Activated CD8-positive, alpha-beta T cell treated with anti-CD3 and anti-CD28 coated beads for 36 hours (primary cell): ENCODE measurements at regions not wholly inside any gene's neighbourhood (a gene's known extent, or its start where the extent isn't known, plus 50 kb on each side); places are given as distances from the start of the nearest gene placed in this dataset.

Experiments used
- ATAC-seq: fragments of 200-7000 bp; cut with Tn5 transposase; one replicate; pipeline ENCODE4 v1.10.0; 2021; ENCODE audit warnings: mild to moderate bottlenecking, moderate library complexity
- CTCF ChIA-PET: fragments of 350-600 bp; sonication (Branson Sonifier 250); formaldehyde crosslinking; loops from one replicate; lab custom pipeline; 2021; ENCODE audit warnings: antibody characterized with exemption; lab: Charles Lee
- POLR2A ChIA-PET: fragments of 350-600 bp; sonication (Branson Sonifier 250); formaldehyde crosslinking; loops from one replicate; lab custom pipeline; 2021; ENCODE audit warnings: antibody characterized with exemption; lab: Charles Lee
- DNase-seq: peaks from one replicate; pipeline ENCODE4 v3.0.0-alpha.2; 2020
- H3K27ac Mint-ChIP-seq: one replicate; pipeline ENCODE4 v1.8.0; 2021; ENCODE audit warnings: mild to moderate bottlenecking, mixed read lengths
- H3K27me3 Mint-ChIP-seq: one replicate; pipeline ENCODE4 v1.8.0; 2021; ENCODE audit warnings: mixed read lengths
- H3K36me3 Mint-ChIP-seq: one replicate; pipeline ENCODE4 v1.8.0; 2021; ENCODE audit warnings: low read depth, mixed read lengths
- H3K4me1 Mint-ChIP-seq: one replicate; pipeline ENCODE4 v1.8.0; 2021; ENCODE audit warnings: low read depth, mixed read lengths
- H3K4me3 Mint-ChIP-seq: one replicate; pipeline ENCODE4 v1.8.0; 2021; ENCODE audit warnings: mild to moderate bottlenecking, moderate library complexity, mixed read lengths
- H3K9me3 Mint-ChIP-seq: one replicate; pipeline ENCODE4 v1.8.0; 2021; ENCODE audit warnings: mixed read lengths
- CTCF ChIP-seq: fragments of 200-600 bp; IDR thresholded peaks from one replicate; pipeline ENCODE4 v1.8.0; 2022; ENCODE audit warnings: antibody characterized with exemption, mild to moderate bottlenecking
- intact Hi-C: fragments of 100-400 bp; cut with micrococcal nuclease; formaldehyde crosslinking; loops from one replicate; pipeline ENCODE4 v1.10.0; 2022

- Mint-ChIP-seq H3K36me3 (no peaks in the 10 kb centered on the region), H3K9me3 (no peaks in the 10 kb centered on the region), H3K27me3 (no peaks in the 10 kb centered on the region), H3K4me3 (no peak overlapping the region), H3K4me1 (no peaks in the 10 kb centered on the region), H3K27ac (no peak overlapping the region)
- TF ChIP-seq CTCF, result peak; percentile 50
- DNase-seq (peak; percentile 11), ATAC-seq (peak; percentile 47)
- ChIA-PET POLR2A (no interaction called here), CTCF (interaction anchor here (0.6 to 4.6 kb wide), 18 partner anchors 8 to 304 kb away, joined by 3 to 36 read pairs (median 3); partner anchors contain the start of gene AREG)
- intact Hi-C loops, result loop anchor here (5.0 to 10.0 kb wide), 2 partner anchors 143 to 160 kb away; no protein-coding TSS in a partner anchor
Observed at GRCh38 chr4:74531963-74532794, 87.2 kb downstream of the AREG start.

GRCh38 chr4:74534121-74534520 is 89.2 kb downstream of the AREG start:
- H3K4me3 Mint-ChIP-seq, result no peak overlapping the region
- no peaks in the 10 kb centered on the region for H3K36me3 Mint-ChIP-seq
- TF ChIP-seq CTCF, result no peak
- ChIA-PET CTCF (interaction anchor here (1.9 to 4.6 kb wide), 2 partner anchors 142 to 156 kb away, joined by 6 to 36 read pairs; no protein-coding TSS in a partner anchor), POLR2A (no interaction called here)
- intact Hi-C loops, result loop anchor here (5.0 to 10.0 kb wide), 2 partner anchors 141 to 162 kb away; no protein-coding TSS in a partner anchor
- no peak overlapping the region for H3K27ac Mint-ChIP-seq
- ATAC-seq, result no peak
- peaks cover 2% of the 10 kb centered on the region for H3K27me3 Mint-ChIP-seq
- no peaks in the 10 kb centered on the region for H3K4me1 Mint-ChIP-seq
- no peak for DNase-seq
- no peaks in the 10 kb centered on the region for H3K9me3 Mint-ChIP-seq

GRCh38 chr4:74534936-74535335 is 90.0 kb downstream of the AREG start:
- no peak for TF ChIP-seq CTCF
- H3K4me1 Mint-ChIP-seq, result no peaks in the 10 kb centered on the region
- ATAC-seq (no peak), DNase-seq (no peak)
- ChIA-PET CTCF (interaction anchor here (1.9 kb wide), 1 partner anchor 141 kb away, joined by 6 read pairs; no protein-coding TSS in a partner anchor), POLR2A (no interaction called here)
- H3K4me3 Mint-ChIP-seq, result no peak overlapping the region
- intact Hi-C loops, result loop anchor here (5.0 to 10.0 kb wide), 2 partner anchors 140 to 163 kb away; no protein-coding TSS in a partner anchor
- H3K27me3 Mint-ChIP-seq, result peaks cover 2% of the 10 kb centered on the region
- no peak overlapping the region for H3K27ac Mint-ChIP-seq
- H3K9me3 Mint-ChIP-seq, result no peaks in the 10 kb centered on the region
- H3K36me3 Mint-ChIP-seq, result no peaks in the 10 kb centered on the region

- DNase-seq (no peak), ATAC-seq (no peak)
- no peaks in the 10 kb centered on the region for H3K9me3 Mint-ChIP-seq
- H3K4me1 Mint-ChIP-seq, result no peaks in the 10 kb centered on the region
- no peak overlapping the region for H3K4me3 Mint-ChIP-seq
- intact Hi-C loops, result loop anchor here (10.0 kb wide), 1 partner anchor 139 kb away; no protein-coding TSS in a partner anchor
- ChIA-PET CTCF (no interaction called here), POLR2A (no interaction called here)
- no peak for TF ChIP-seq CTCF
- no peaks in the 10 kb centered on the region for H3K36me3 Mint-ChIP-seq
- peaks cover 2% of the 10 kb centered on the region for H3K27me3 Mint-ChIP-seq
- no peak overlapping the region for H3K27ac Mint-ChIP-seq
Observed at GRCh38 chr4:74535512-74535911, 90.6 kb downstream of the AREG start.

- Mint-ChIP-seq H3K4me3 (no peak overlapping the region), H3K27ac (no peak overlapping the region), H3K4me1 (no peaks in the 10 kb centered on the region), H3K36me3 (no peaks in the 10 kb centered on the region), H3K9me3 (no peaks in the 10 kb centered on the region), H3K27me3 (peaks cover 2% of the 10 kb centered on the region)
- POLR2A ChIA-PET, result no interaction called here
- no peak for TF ChIP-seq CTCF
- ATAC-seq (no peak), DNase-seq (no peak)
- intact Hi-C loops, result loop anchor here (10.0 kb wide), 1 partner anchor 138 kb away; no protein-coding TSS in a partner anchor
- CTCF ChIA-PET, result no interaction called here
Observed at GRCh38 chr4:74536557-74536956, 91.6 kb downstream of the AREG start.
